Astrocyte of the cerebellum (primary cell): ENCODE measurements at regions not wholly inside any gene's neighbourhood (a gene's known extent, or its start where the extent isn't known, plus 50 kb on each side); places are given as distances from the start of the nearest gene placed in this dataset.

Source experiments
- DNase-seq: peaks from one replicate; pipeline ENCODE4 v3.0.0-alpha.2; 2011; ENCODE audit warnings: low read depth
- H3K4me3 ChIP-seq: 2 replicates; pipeline ENCODE4 v1.5.1; 2011; ENCODE audit warnings: mild to moderate bottlenecking, low read depth, low read length, moderate library complexity
- CTCF ChIP-seq: IDR thresholded peaks from 2 replicates; pipeline ENCODE4 v1.5.1; 2012; ENCODE audit warnings: low read length, low read depth, moderate library complexity, mild to moderate bottlenecking; ENCODE audit errors: missing control alignments
- in situ Hi-C: cut with HindIII; loops from 2 replicates; pipeline ENCODE4 v1.10.0; 2017; ENCODE audit warnings: low sequenced_read_pairs

DNA sequence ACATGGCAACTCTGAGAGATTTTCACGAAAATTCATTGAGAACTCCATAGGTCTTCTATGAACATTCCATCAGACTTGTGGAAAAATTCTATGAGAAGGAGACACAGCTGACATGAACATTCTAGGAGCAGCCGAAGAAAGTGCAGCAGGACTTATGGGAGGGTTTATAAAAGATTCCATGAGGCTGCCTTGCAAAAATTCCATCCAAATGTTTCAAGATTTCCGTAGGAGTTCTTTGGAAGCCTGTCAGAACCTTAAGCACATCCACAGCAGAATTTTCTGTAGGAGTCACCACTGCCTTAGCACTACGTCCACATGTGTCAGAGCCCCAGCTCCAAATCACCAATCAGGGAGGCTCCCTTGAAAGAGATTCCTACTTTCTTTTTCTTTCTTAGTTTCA is 67.0 kb upstream of the MSX1 start:
- in situ Hi-C loops: no loop called here
- no peak overlapping the region for H3K4me3 ChIP-seq
- DNase-seq: no peak

GRCh38 chr4:4791299-4792111 is 68.0 kb upstream of the MSX1 start:
- no peak for DNase-seq
- in situ Hi-C loops: no loop called here
- no peak overlapping the region for H3K4me3 ChIP-seq
- no peak for TF ChIP-seq CTCF

More for the DNA sequence above, 67.0 kb upstream of the MSX1 start:
- no peak for TF ChIP-seq CTCF

- in situ Hi-C loops: no loop called here
- no peak overlapping the region for H3K4me3 ChIP-seq
- no peak for DNase-seq
- no peak for TF ChIP-seq CTCF
Observed at GRCh38 chr4:4789462-4789861, 70.0 kb upstream of the MSX1 start.

DNA sequence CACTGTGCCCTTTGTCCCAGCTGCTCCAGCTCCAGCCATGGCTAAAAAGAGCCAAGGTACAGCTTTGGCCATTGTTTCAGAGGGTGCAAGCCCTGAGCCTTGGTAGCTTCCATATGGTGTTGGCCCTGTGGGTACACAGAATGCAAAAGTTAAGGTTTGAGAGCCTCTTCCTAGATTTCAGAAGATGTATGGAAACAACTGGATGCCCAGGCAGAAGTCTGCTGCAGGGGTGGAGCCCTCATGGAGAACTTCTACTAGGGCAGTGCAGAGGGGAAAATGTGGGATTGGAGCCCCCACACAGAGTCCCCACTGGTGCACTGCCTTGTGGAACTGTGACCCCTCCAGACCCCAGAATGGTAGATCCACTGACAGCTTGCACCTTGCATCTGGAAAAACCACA is 70.9 kb upstream of the MSX1 start:
- DNase-seq: no peak
- no peak overlapping the region for H3K4me3 ChIP-seq
- in situ Hi-C loops: no loop called here
- TF ChIP-seq CTCF: no peak

DNA sequence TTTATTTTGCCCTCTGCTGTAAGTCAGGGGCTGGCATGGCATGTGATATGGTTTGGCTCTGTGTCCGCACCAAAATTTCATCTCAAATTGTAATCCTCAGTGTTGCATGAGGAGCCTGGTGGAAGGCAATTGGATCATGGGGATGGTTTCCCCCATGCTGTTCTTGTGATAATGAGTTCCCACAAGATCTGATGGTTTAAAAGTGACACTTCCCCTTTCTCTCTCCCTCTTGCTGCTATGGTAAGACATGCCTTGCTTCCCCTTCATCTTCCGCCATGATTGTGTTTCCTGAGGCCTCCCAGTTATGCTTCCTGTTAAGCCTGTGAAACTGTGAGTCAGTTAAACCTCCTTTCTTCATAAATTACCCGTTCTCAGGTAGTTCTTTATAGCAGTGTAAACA is 72.0 kb upstream of the MSX1 start:
- TF ChIP-seq CTCF: no peak
- no peak overlapping the region for H3K4me3 ChIP-seq
- in situ Hi-C loops: no loop called here
- no peak for DNase-seq

DNA sequence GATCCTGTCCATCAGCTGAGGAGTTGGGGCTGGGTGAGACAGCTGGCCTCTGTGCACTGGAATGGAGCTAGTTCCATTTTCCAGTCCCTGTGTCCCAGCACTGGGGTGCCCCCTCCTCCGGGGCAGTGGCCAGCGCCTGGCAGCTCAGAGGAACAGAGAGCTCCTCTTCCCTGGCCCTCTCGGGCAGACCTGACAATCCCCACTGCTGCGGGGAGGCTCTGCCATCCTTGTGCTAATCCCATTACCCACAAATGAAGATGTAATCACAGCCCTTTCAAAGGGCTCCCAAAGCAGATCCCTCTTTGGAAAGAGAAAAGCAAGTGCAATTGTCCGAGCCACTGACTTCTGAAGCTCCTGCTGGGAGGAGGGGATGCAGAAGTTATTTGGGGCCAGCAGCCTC is 75.1 kb upstream of the MSX1 start:
- in situ Hi-C loops: no loop called here
- TF ChIP-seq CTCF: no peak
- DNase-seq: no peak
- no peak overlapping the region for H3K4me3 ChIP-seq
